ENCODE measurements at regions not wholly inside any gene's neighbourhood (a gene's known extent, or its start where the extent isn't known, plus 50 kb on each side); places are given as distances from the start of the nearest gene placed in this dataset.

GRCh38 chr5:9733486-9733885, 103.3 kb upstream of the TAS2R1 start:
- H4K91ac ChIP-seq (ENCODE audit: insufficient read length, low read depth, low read length) = no peak overlapping the region
- no peaks in the 10 kb centered on the region for H3K27me3 Mint-ChIP-seq (ENCODE audit: low read depth)
- H3T11ph ChIP-seq (ENCODE audit: low read length) = no peak overlapping the region
- no peak overlapping the region for H2BK15ac ChIP-seq (ENCODE audit: low read depth, low read length)
- H3K9me3 ChIP-seq (ENCODE audit: control insufficient read depth, low read depth, low read length) = no peaks in the 10 kb centered on the region
- H4K5ac ChIP-seq (ENCODE audit: insufficient read length, low read depth, low read length) = no peak overlapping the region
- H3K4ac ChIP-seq (ENCODE audit: low read depth, low read length) = no peak overlapping the region
- no peaks in the 10 kb centered on the region; a peak in 1 of 7 replicates for H3K36me3 Mint-ChIP-seq (ENCODE audit: insufficient read depth in 1 of 3, low read depth in 3 of 3)
- no peak overlapping the region for H4K8ac ChIP-seq (replicated peaks; ENCODE audit: insufficient read length, low read depth, low read length)
- H3K4me1 ChIP-seq (ENCODE audit: insufficient read depth, low read length) = no peaks in the 10 kb centered on the region
- H3K23ac ChIP-seq (ENCODE audit: insufficient read length, low read depth, low read length) = no peak overlapping the region
- H2BK20ac ChIP-seq (ENCODE audit: low read depth, low read length, poor library complexity, severe bottlenecking) = no peak overlapping the region
- H3K27ac ChIP-seq (ENCODE audit: insufficient read length, low read depth, low read length) = no peak overlapping the region
- H3K18ac ChIP-seq (ENCODE audit: insufficient read length, low read depth, low read length) = no peak overlapping the region
- H2BK12ac ChIP-seq (ENCODE audit: insufficient read length, low read depth, low read length) = no peak overlapping the region
- no peak overlapping the region for H3K27ac Mint-ChIP-seq
- no peak overlapping the region for H3K4me2 ChIP-seq (ENCODE audit: insufficient read depth, insufficient read length, low read length)
- H3K9ac ChIP-seq (ENCODE audit: extremely low read depth, insufficient read length, low read length) = no peak overlapping the region
- no peaks in the 10 kb centered on the region for H4K20me1 ChIP-seq (ENCODE audit: control insufficient read depth, insufficient read depth, insufficient read length)
- no CpG with 5 or more reads among the region's 4 CpGs for WGBS (ENCODE audit: extremely low coverage, insufficient read length, low lambda C conversion rate)
- no peak for DNase-seq
- no peak overlapping the region for H2AK5ac ChIP-seq (ENCODE audit: insufficient read length, low read length)
- H3K14ac ChIP-seq (ENCODE audit: insufficient read depth, low read length) = no peak overlapping the region
- no peak overlapping the region for H2BK120ac ChIP-seq (ENCODE audit: low read depth, low read length, poor library complexity, severe bottlenecking)
- no peak overlapping the region for H3K56ac ChIP-seq (ENCODE audit: insufficient read length, low read depth, low read length)
- no peak overlapping the region for H2BK5ac ChIP-seq (ENCODE audit: insufficient read length, low read length)
- no peak overlapping the region for H3K4me3 Mint-ChIP-seq
- H3K9me3 Mint-ChIP-seq = no peaks in the 10 kb centered on the region; a peak in 1 of 5 replicates
- peaks cover 0 to 7% of the 10 kb centered on the region in 2 experiments; a peak in 1 of 4 replicates for H3K4me1 Mint-ChIP-seq
- no peak for TF ChIP-seq CTCF (conservative IDR thresholded peaks at IDR 0.05)
- peaks cover 3% of the 10 kb centered on the region for H3K23me2 ChIP-seq (ENCODE audit: insufficient read length, low read depth, low read length, poor library complexity, severe bottlenecking)
- no peak overlapping the region for H2AFZ ChIP-seq (ENCODE audit: low read length)
- H3K79me2 ChIP-seq (ENCODE audit: insufficient read depth, low read length) = no peaks in the 10 kb centered on the region
- H3K79me1 ChIP-seq (ENCODE audit: insufficient read depth, low read depth, low read length, poor library complexity, severe bottlenecking) = no peaks in the 10 kb centered on the region
- no peaks in the 10 kb centered on the region for H3K27me3 ChIP-seq (ENCODE audit: insufficient read depth, low read length)
